GM18909 (cell line): ENCODE measurements at regions not wholly inside any gene's neighbourhood (a gene's known extent, or its start where the extent isn't known, plus 50 kb on each side); places are given as distances from the start of the nearest gene placed in this dataset.

Experiments
- ATAC-seq: cut with Tn5 transposase; IDR thresholded peaks from one replicate; pipeline ENCODE4 v1.9.1; 2021; ENCODE audit warnings: mild to moderate bottlenecking; ENCODE audit not compliant: unreplicated experiment, poor library complexity

GRCh38 chr13:82672248-82672647 is 1210.0 kb downstream of the SLITRK1 start:
- no peak for ATAC-seq

DNA sequence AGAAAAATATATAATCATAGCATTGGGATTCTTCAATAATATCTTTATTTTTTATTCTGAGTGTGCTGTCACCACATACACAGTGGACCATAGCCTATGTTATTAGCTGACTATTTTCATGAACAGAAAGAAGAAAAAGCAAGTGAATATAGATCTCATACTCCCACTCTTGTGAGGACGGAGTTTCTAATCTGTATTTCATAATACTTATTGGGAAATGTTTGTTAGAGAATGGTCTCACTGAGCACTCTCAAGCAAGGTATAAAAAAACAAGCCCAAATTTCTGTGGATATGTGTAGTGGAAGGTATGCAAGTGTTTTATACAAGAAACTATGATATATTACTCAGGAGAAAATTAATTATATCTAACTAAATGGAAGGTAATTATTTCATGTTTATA is 1218.1 kb downstream of the SLITRK1 start:
- no peak for ATAC-seq

DNA sequence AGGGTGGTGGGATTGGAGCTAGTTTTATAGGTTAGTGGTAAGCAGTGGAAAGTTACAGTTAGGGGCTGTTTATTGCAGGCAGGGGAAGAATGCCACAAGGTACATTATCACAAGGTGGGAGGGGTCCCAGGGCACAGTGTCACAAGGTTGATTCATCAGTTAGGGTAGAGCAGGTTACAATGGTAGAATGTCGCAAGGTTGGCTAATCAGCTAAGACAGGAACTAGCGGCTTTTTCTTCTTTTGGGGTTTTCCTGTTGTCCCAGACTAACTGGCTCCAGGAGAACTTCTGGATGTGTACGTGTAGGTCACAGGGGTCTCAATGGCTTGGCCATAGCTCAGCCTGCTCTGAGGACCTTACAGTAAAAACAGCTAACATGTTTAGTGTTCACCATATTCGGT is 1221.1 kb downstream of the SLITRK1 start:
- no peak for ATAC-seq

GRCh38 chr13:82658811-82659210 is 1223.5 kb downstream of the SLITRK1 start:
- no peak for ATAC-seq

DNA sequence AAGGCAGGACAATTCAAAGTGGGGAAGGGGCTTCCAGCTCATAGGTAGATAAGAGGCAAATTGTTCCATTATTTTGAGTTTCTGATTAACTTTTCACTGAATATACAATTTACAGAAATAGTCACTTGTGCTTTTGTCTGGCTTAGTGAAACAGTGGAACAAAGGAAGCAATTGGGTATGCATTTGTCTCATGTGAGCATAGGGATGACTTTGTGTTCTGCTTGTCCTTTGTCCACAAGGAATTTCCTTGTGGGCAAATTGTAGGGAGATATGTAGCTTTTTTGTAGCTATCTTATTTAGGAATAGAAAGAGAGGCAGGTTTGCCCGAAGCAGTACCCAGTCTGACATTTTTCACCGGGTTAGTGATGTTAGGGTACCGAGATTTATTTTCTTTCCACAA is 1224.8 kb downstream of the SLITRK1 start:
- ATAC-seq, result no peak

DNA sequence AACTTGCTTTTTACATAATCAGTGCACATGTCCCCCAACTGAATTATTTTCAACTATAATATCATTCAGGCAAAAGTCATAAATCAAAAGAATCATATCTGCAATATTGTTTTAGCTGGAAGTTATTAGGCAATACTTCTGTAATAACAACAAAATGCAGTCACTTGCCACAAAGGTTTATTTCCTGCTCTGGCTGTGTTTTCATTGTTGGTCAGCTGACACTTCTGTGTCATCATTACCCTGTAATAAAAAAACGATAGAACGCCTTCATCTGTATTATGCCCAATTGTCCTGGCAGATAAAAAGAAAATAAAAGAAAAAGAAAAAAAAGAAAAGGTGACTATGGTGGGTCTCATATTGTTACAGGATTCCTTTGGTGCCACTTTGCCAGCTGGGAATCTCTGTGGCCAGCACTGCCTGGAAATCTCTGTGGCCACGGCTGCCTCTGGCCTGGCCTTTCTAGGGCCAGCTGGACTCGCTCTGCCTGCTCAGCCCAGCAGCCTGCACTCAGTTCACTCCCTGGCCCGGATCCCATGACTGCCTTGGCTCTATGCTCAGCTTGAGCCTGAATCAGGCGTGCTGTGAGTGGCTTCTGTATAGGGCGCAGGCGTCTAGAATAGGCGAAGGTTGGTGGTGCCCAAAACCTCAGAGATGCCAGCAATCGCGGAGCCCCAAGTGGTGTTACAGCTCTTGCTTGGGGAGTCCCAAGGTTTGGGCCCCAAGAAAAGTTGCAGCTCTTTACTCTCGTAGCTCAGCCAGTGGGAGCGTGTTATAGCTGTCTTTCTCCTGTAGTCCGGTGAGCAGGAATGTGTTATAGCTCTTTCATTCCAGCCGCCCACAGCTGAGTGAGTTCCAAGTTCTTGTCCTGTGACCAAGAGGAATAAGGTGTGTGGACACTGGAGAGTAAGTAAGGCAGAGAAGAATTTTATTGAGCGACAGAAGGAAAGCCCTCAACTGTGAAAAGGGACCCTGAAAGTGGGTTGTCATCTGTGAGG is 1227.1 kb downstream of the SLITRK1 start:
- no peak for ATAC-seq

GRCh38 chr13:82654143-82654542 is 1228.1 kb downstream of the SLITRK1 start:
- no peak for ATAC-seq

DNA sequence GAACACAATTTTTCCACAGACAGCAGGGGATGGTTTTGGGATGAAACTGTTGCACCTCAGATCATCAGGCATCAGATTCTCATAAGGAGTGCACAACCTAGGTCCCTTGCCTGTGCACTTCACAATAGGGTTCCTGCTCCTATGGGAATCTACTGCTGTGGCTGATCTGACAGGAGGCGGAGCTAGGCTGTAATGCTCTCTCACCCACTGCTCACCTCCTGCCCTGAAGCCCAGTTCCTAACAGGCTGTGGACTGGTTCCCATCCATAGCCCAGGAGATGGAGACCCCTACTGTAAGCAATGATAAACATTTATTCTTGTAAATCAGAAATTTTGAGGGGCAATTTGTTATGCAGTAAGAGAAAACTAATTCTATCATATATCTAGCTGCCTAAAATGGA is 1234.7 kb downstream of the SLITRK1 start:
- ATAC-seq, result no peak

DNA sequence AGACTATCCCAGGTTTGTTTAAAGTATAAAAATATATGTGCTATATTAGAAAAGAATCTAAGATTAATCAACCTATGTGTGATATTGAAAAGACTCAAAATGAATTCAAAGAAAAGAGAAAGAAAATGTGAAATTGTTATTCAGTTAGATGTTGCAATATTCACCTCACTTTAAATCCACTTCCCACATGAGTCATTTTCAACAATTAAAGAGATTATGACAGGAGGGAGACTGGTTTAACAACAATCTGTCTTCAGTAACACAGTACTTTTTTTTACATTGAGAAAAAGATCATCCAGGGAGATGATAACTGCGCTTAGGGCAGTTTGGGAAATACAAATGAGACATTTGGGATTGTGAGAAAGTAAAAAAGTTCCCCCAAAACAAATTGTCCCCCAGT is 1246.2 kb downstream of the SLITRK1 start:
- no peak for ATAC-seq

DNA sequence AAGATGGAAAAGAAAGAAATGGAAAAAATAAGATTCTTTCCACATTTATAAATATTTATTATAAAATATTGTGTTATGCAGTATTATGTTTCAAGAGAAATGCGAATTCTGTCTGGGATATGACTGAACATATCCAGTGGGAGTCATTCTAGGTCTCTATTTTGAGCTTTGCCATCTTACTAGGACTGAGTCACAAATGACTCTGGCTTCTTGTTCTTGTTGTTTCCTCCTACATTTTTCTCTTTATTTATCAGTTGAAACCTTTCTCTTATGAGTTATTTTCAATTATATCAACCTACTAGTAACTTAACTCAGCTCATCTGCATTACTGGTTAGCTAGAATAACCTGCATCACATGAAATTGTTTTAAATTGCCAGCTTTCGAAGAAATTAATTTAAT is 1247.3 kb downstream of the SLITRK1 start:
- ATAC-seq, result no peak

- ATAC-seq, result no peak
These were observed 1255.1 kb downstream of the SLITRK1 start for GRCh38 chr13:82627183-82627582.

DNA sequence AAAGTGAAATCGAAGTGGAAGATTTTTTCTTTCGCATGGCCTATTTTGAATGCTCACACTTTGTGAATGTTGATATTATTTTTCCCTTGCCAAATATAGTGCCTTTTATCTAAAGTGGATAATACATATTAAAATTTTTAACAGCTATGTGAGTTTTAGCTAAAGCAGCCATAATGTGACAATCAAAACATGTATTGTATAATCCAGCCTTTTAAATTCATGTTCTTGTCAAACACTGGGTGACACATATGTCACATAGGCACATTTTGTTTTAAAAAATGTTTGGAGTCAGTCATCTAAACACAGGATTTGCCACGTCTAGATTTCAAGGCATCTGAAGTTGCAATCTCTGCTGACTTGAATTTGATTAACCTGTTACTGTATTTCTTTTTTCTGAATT is 1256.6 kb downstream of the SLITRK1 start:
- ATAC-seq, result no peak

- ATAC-seq, result no peak
These were observed 1267.2 kb downstream of the SLITRK1 start for GRCh38 chr13:82615043-82615442.

DNA sequence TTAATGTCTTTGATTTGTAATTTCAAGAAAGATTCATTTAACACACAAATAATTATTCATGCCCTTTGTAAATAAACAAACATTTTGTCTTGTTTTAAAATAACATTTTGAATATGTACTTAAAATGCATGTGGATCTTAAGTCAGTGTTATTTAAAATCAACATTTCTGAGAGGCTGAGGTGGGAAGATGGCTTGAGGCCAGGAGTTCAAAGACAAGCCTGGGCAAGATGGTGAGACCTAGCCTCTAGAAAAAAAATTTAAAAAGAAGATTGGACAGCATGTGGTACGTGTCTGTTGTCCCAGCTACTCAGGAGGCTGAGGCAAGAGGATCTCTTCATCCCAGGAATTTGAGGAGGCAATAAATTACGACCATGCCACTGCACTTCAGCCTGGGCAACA is 1268.2 kb downstream of the SLITRK1 start:
- ATAC-seq, result no peak

DNA sequence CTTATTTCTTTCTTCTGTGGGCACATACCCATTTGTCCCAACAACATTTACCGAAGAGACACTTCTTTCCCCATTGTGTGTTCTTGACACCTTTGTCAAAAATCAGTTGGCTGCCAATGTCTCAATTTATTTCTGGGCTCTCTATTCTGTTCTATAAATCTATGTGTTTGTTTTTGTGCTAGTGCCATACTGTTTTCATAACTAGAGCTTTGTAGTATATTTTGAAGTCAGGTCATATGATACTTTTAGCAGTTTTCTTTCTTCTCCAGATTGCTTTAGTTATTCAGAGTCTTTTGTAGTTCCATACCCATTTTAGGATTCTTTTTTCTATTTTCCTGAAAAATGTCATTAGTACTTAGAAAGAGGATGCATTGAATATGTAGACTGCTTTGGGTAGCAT is 1276.3 kb downstream of the SLITRK1 start:
- no peak for ATAC-seq

GRCh38 chr13:82597747-82598146 is 1284.5 kb downstream of the SLITRK1 start:
- ATAC-seq, result no peak

DNA sequence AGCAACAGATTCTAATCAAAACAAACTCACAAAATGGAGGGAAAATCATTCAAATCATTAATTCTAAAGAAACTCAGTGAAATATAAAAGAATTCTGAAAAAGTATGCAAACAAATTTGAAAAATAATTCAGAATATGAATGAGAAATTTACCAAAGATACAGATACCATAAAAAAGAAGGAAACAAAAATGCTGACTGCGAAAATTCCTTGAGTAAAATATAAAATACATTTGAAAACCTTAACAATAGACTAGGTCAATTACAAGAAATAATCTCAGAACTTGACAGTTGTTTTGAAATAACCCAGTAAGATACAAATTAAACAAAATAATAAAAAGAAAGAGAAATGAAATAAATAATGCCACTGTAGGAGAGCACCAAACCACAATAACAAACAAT is 1289.0 kb downstream of the SLITRK1 start:
- ATAC-seq, result no peak

DNA sequence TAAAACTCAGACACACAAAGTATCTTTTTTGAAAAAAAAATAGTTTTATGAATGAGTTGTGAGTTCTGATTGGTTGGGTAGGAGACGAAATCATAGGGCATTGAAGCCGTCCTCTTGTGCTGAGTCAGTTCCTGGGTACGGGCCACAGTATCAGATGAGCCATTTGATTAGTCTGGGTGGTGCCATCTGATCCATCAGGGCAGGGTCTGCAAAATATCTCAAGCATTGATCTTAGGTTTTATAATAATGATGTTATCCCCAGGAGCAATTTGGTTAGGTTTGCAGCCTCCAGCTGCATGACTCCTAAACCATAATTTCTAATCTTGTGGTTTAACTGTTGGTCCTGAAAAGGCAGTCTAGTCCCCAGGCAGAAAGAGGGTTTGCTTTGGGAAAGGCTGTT is 1310.6 kb downstream of the SLITRK1 start:
- ATAC-seq, result no peak

DNA sequence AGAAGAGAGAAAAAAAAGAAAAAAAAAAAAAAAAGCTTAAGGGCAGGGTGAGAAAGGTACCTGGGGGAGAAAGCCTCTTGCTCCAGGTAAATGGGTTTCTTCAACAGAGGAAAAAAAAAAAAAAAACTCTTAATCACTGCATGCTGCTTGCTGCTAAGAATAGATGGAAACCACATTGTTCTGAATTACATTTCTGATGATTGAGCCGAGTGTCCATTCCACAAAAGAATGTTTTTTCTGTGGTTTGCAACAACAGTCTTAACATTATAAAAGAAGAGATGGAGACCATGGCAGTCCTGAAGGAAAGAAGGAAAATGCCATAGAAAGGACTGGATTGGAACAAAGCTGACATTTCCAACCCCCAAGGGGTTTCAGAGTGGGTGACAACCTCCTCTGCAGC is 1312.7 kb downstream of the SLITRK1 start:
- no peak for ATAC-seq

DNA sequence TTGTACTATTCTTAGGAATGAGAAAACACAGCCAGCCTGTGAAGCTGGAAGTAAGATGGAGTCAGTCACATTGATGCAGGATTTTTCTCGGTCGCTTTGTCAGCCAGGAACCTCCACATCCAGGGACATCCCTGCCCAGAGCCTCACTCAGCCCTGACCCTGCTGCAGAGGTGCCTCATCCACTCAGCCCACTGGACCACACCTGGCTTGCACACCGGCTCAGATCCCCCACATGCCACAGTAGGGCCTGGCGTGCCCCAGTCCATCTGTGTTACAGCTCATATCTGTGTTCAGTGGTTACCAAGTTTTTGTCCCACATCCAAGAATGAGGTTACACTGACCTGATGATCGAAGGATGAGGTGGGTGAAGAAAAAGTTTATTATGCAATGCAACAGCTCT is 1315.4 kb downstream of the SLITRK1 start:
- ATAC-seq, result no peak

GRCh38 chr13:82565201-82565600 is 1317.1 kb downstream of the SLITRK1 start:
- no peak for ATAC-seq

DNA sequence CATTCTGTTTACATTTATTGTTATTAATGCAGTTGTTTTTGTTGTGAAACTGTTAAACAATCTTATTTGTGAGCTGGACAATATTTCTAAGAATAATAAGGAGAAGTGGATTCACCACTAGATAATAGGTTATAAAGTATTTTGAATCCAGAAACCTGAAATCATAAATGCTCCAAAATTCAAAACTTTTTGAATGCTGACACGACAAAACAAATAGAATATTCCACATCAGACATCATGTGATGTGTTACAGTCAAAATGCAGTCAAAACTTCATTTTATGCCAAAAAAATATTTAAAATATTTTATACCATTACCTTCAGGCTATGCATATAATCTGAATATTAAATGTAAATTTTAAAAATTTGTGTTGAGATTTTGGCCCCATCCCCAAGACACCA is 1321.4 kb downstream of the SLITRK1 start:
- no peak for ATAC-seq
